ENCODE measurements at regions not wholly inside any gene's neighbourhood (a gene's known extent, or its start where the extent isn't known, plus 50 kb on each side); places are given as distances from the start of the nearest gene placed in this dataset.

- DNase-seq: no peak
These were observed 502.3 kb downstream of the TCERG1L start for GRCh38 chr10:130809181-130809580.

DNA sequence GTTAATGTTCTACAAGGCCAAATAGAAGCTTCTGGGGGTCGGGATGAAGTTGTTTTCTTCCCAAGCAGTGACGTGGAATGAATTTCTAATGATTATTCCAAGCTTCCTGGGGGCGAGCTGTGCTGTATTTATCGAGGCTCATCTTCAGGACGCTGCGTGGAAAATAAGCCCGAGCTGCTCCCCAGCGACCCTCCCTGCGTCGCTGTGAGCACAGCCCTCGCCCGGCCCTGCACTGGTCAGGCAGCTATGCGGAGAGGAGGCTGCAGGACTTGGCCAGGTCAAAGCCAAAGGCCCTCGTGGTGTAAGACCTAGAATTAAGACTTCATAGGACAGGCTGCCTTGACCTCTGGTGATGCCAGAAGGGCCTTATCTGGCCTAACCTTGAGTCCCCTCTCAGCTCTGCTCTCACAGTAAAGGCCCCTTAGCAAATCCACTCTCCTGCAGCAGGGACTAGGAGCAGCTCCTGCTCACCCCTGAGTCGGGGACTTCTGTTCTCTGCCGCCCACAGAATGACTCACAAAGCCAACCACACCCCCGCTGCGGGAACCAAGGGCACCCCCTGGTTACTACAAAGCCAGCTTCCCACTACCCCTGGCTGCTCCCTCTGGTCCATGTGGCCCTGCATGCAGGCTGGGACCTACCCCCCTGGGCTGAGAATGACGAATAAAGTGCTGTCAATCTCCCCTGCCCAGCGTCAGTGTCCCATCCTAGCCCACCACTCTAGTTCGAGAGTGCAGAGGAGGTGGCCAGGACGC, 501.6 kb downstream of the TCERG1L start:
- DNase-seq: no peak

DNA sequence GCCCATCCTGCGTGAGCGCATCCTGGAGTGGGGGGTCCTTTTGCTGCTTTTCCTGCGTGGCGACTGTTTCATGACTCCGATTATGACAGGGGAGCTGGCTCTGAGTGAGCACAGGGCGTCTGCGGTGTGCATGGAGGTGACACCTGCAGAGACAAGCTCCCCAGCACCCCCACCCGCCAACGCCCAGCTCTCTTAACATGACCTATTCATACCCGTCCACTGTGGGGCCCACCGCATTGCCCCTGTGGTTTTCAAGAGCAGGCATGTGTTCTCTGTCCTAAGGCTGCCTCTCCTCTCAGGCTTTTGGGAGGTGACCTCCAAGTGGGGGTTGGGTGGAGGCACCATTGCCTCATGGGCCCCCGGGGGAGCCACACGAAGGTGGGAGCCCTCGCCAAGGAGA, 500.7 kb downstream of the TCERG1L start:
- DNase-seq: no peak

GRCh38 chr10:130812381-130813148, 499.0 kb downstream of the TCERG1L start:
- no peak for DNase-seq

DNA sequence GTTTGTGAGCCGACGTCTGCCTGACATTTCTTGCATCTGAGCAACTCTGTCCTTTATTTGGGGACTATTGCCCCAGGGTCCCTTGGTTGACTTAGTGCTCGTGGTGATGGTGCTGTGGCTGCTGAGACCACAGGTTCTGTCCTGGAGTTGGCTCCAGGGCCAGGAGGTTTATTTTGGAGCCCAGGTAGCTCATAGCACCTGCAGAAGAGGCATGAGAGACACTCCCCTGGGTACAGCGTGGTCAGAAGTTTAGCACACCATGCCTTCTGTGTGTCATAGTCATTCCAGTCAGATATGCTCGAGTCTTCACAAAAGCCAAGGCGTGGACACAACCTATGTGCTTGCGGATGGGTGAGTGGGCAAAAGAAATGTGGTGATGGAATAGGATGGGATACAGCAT, 496.9 kb downstream of the TCERG1L start:
- DNase-seq: no peak

DNA sequence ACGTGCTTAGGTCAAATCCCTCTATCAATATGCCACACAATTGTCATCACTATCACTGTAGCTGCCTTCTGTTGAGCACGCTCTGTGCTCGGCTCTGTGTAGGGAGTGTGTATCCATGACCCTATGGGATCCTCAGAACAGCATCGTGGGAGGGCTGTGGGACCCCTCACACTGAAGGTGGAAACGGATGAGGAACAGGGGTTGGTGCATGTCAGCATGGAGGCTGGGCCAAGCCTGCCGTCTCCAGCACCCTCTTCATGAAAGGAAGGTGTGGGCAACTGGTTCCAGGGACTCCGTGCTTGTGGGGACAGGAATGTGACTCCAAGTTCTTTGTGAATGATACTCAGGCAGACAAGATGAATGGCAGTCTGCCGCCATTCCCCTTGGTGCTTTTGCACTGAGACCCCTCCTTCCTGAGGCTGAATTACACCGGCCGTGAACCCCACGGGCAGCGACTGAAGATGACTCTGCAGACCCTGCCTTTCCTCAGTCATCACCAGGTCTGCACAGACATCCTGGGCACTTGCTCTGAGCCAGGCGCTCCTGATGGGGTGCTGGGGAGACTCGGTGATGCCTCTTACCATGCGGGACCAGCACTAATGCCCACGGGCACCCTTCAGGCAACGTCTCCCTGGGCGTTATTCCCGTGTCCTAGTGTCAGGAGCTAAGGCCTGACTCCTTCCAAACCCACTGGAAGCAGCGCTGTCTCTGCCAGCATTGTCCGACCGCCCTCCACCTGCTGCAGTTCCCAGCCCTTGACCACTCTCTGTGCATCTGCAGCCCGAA, 495.2 kb downstream of the TCERG1L start:
- no peak for DNase-seq

- DNase-seq: no peak
These were observed 494.4 kb downstream of the TCERG1L start for GRCh38 chr10:130817046-130817624.

- no peak for DNase-seq
These were observed 493.8 kb downstream of the TCERG1L start for GRCh38 chr10:130817674-130818073.

- DNase-seq: no peak
These were observed 490.5 kb downstream of the TCERG1L start for GRCh38 chr10:130820880-130821482.

GRCh38 chr10:130824230-130825014, 487.1 kb downstream of the TCERG1L start:
- no peak for DNase-seq

DNA sequence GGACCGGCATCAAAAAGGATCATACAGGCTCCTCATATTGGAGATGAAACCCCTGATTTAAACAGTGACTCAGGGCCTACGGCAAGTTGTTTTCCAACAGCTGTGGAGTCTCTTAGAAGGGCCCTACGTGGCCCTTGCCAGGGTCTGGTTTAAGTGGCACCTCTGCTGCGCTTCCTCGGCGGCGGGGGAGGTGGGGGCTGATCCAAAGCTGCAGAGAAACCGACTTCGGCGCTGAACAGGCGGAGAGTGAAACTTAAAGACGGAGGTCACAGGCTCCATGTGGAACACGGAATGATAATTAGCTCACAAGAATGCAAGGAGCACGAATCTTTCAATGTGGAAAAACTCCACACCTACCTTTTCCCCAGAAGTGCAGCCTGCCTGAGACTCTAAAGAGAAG, 477.9 kb downstream of the TCERG1L start:
- DNase-seq: no peak

- DNase-seq: no peak
These were observed 477.4 kb downstream of the TCERG1L start for GRCh38 chr10:130834170-130834569.

DNA sequence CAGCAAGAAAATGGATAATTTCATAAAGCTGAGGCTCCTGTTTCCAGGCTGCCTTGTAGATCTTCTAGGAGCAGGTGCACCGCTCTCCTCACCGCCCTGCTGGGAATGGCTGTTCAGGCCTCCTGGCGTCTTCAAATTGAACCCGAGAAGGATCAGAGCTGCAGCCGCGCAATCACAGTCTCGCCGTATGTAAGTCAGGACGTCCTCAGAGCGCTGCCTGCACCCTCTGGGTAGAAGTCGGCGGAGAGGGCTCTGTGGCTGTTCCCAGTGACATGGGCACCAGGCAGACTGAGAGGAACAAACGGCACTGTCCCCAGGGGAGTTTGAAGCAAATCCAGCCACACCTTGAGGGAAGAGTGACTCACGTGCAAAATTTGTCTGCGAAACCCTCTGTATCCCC, 476.9 kb downstream of the TCERG1L start:
- no peak for DNase-seq

GRCh38 chr10:130835068-130835467, 476.5 kb downstream of the TCERG1L start:
- DNase-seq: no peak

DNA sequence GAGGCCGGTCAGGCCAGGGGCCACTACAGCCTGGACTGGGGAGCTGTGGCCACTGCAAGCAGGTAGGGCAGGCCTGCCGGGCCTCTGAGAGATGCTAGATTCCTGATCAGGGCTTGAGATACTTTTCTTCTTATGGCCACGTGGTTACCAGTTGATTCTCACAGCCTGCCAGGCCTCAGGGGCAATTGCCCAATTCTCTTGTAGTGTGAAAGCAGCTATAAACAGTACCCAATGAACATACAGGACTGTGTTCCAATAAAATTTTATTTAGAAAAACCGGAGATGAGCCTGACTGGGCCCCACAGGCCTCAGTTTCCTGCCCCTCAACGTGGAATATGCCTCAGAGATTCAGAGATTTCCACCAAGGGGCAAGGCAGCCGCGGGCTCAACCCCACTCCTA, 475.2 kb downstream of the TCERG1L start:
- DNase-seq: no peak

DNA sequence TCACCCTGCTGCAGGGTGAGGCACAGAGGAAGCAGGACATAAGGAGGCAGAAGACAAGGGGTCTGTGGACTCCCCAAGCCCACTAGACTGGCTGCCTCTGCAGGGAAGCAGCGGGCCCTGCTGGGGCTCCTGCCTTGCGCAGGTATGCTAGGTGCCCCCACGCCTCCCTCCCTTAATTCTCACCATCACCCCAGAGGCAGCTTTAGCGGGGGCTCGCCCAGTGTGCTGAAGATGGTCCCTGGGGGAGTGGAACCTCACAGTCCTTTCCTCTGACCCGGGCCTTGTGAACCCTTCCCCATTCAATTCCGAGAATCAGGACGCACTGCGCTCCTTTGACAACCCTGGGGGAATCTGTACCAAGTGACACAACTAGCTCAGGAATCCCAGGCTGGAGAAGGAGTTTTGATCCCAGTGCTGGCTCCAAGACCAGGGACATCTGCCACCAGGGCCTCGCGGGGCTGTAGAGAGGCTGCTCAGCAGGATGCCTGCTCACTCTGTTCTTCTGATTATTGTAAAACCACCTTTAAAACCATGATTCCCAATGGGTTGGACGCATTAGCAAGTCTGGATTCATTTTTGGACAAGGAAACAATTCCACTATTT, 468.4 kb downstream of the TCERG1L start:
- no peak for DNase-seq

GRCh38 chr10:130844310-130844709, 467.2 kb downstream of the TCERG1L start:
- no peak for DNase-seq

DNA sequence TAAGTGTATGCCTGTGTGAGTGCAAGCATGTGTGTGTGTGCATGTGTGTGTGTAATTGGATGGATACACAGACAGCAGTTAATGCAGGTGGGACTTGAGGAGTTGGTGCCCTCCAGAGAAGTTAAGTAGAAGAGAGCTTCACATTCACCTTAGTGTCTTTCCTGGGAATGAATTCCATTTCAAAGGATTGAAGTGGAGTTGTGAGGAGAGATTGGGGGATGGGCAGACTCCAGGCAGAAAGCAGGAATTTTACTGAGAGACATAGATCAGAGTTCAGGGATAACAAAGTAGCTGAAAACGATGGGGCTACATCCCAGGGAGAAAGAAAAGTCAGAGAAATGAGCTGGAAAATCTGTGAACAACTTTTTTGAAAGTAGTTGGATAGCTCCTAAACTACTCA, 464.4 kb downstream of the TCERG1L start:
- DNase-seq: no peak

DNA sequence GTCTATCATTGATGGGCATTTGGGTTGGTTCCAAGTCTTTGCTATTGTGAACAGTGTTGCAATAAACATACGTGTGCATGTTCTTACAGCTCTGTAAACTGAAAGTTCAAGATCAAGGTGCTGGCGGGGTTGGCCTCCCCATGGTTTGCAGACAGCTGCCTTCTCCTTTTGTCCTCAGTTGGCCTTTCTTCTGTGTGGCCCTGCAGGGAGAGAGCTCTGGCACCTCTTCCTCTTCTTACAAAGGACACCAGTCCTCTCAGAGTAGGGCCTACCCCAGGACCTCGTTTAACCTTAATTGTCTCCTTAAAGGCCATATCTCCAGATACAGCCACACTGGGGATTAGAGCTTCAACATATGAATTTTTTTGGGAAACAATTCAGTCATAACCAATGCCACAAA, 462.7 kb downstream of the TCERG1L start:
- DNase-seq: no peak

DNA sequence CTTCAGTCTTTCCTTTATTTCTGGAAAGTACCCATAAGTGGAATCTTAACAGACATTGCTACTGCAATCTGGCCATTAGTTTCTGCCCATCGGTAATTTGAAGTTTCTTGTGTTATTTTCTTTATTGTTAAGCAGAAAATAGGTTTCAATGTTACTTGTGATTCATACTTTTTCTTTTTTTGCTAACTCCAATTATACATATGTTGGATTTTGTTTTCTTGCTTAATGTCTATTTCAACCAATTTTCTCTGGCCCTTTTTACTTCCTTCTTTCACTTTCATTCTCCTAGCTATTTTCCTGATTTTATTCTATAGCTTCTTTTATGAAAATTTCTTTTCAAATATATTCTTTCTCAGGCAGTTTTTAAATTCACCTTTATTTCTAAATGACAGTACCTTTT, 457.4 kb downstream of the TCERG1L start:
- DNase-seq: no peak

GRCh38 chr10:130857631-130858295, 453.8 kb downstream of the TCERG1L start:
- no peak for DNase-seq

All from SHP77 treated with DMSO at 0.1 percent for 48 hours (cell line).